ENCODE measurements at regions not wholly inside any gene's neighbourhood (a gene's known extent, or its start where the extent isn't known, plus 50 kb on each side); places are given as distances from the start of the nearest gene placed in this dataset.

GRCh38 chr6:54632984-54633565 is 213.5 kb upstream of the FAM83B start:
- TF ChIP-seq MYC (IDR thresholded peaks at IDR 0.05; ENCODE audit: low read depth, low read length) = no peak
- no peak for TF ChIP-seq CTCF (IDR thresholded peaks at IDR 0.05; ENCODE audit: low read depth, low read length)
- TF ChIP-seq POLR2A (IDR thresholded peaks at IDR 0.05; ENCODE audit: extremely low read depth, insufficient read length) = no peak
- no peak for TF ChIP-seq MAX (IDR thresholded peaks at IDR 0.05; ENCODE audit: low read depth, low read length)
- DNase-seq (ENCODE audit: low read depth) = no peak
- H3K4me3 ChIP-seq (ENCODE audit: low read depth, low read length) = no peak overlapping the region

GRCh38 chr6:54633601-54634000 is 213.0 kb upstream of the FAM83B start:
- no peak for TF ChIP-seq MYC (IDR thresholded peaks at IDR 0.05; ENCODE audit: low read depth, low read length)
- TF ChIP-seq POLR2A (IDR thresholded peaks at IDR 0.05; ENCODE audit: extremely low read depth, insufficient read length) = no peak
- no peak for TF ChIP-seq MAX (IDR thresholded peaks at IDR 0.05; ENCODE audit: low read depth, low read length)
- TF ChIP-seq CTCF (IDR thresholded peaks at IDR 0.05; ENCODE audit: low read depth, low read length) = no peak
- H3K4me3 ChIP-seq (ENCODE audit: low read depth, low read length) = no peak overlapping the region
- DNase-seq (ENCODE audit: low read depth) = no peak

GRCh38 chr6:54640911-54641310 is 205.7 kb upstream of the FAM83B start:
- TF ChIP-seq MYC (IDR thresholded peaks at IDR 0.05; ENCODE audit: low read depth, low read length) (no peak), CTCF (IDR thresholded peaks at IDR 0.05; ENCODE audit: low read depth, low read length) (no peak), MAX (IDR thresholded peaks at IDR 0.05; ENCODE audit: low read depth, low read length) (no peak), POLR2A (IDR thresholded peaks at IDR 0.05; ENCODE audit: extremely low read depth, insufficient read length) (no peak)
- no peak for DNase-seq (ENCODE audit: low read depth)
- H3K4me3 ChIP-seq (ENCODE audit: low read depth, low read length) = no peak overlapping the region

GRCh38 chr6:54646069-54646950 is 200.3 kb upstream of the FAM83B start:
- H3K4me3 ChIP-seq (ENCODE audit: low read depth, low read length) = no peak overlapping the region
- no peak for TF ChIP-seq MAX (IDR thresholded peaks at IDR 0.05; ENCODE audit: low read depth, low read length)
- no peak for TF ChIP-seq MYC (IDR thresholded peaks at IDR 0.05; ENCODE audit: low read depth, low read length)
- TF ChIP-seq CTCF (IDR thresholded peaks at IDR 0.05; ENCODE audit: low read depth, low read length) = no peak
- TF ChIP-seq POLR2A (IDR thresholded peaks at IDR 0.05; ENCODE audit: extremely low read depth, insufficient read length) = no peak
- DNase-seq (ENCODE audit: low read depth) = no peak

GRCh38 chr6:54646951-54647664 is 199.5 kb upstream of the FAM83B start:
- no peak overlapping the region for H3K4me3 ChIP-seq (ENCODE audit: low read depth, low read length)
- TF ChIP-seq MAX (IDR thresholded peaks at IDR 0.05; ENCODE audit: low read depth, low read length) = no peak
- no peak for TF ChIP-seq MYC (IDR thresholded peaks at IDR 0.05; ENCODE audit: low read depth, low read length)
- TF ChIP-seq CTCF (IDR thresholded peaks at IDR 0.05; ENCODE audit: low read depth, low read length) = no peak
- TF ChIP-seq POLR2A (IDR thresholded peaks at IDR 0.05; ENCODE audit: extremely low read depth, insufficient read length) = no peak
- no peak for DNase-seq (ENCODE audit: low read depth)

All from NB4 (cell line).